ENCODE measurements at regions not wholly inside any gene's neighbourhood (a gene's known extent, or its start where the extent isn't known, plus 50 kb on each side); places are given as distances from the start of the nearest gene placed in this dataset.

GRCh38 chr5:165723931-165724330 is 2218.5 kb downstream of the MAT2B start:
- H3K4me1 Mint-ChIP-seq, result no peaks in the 10 kb centered on the region
- DNase-seq (no peak), ATAC-seq (no peak)
- Histone ChIP-seq H3K4me1 (ENCODE audit: control insufficient read depth, insufficient read depth, low read length) (no peaks in the 10 kb centered on the region), H3K27ac (ENCODE audit: low read length) (no peak overlapping the region), H3K9me3 (ENCODE audit: control insufficient read depth, insufficient read depth, low read length) (no peaks in the 10 kb centered on the region), H3K4me3 (ENCODE audit: low read length) (no peak overlapping the region), H3K27me3 (ENCODE audit: control insufficient read depth, insufficient read depth, low read length) (no peaks in the 10 kb centered on the region), H3K36me3 (ENCODE audit: control insufficient read depth, insufficient read depth, low read length) (no peaks in the 10 kb centered on the region)
- no peak overlapping the region for H3K27ac Mint-ChIP-seq
- 95% methylated on average over 2 of the region's 5 CpGs for WGBS (ENCODE audit: insufficient coverage)
- no peaks in the 10 kb centered on the region for H3K27me3 Mint-ChIP-seq (ENCODE audit: low read depth in 2 of 2)
- H3K9me3 Mint-ChIP-seq, result peaks cover 8 to 19% of the 10 kb centered on the region in 2 donors
- no peak for TF ChIP-seq CTCF (IDR thresholded peaks at IDR 0.05)
- intact Hi-C loops (cut with micrococcal nuclease), result no loop called here
- H3K4me3 Mint-ChIP-seq, result no peak overlapping the region
- peaks cover 5% of the 10 kb centered on the region for H3K36me3 Mint-ChIP-seq

GRCh38 chr5:165728425-165728824 is 2223.0 kb downstream of the MAT2B start:
- ATAC-seq (no peak), DNase-seq (no peak)
- Histone ChIP-seq H3K27ac (ENCODE audit: low read length) (no peak overlapping the region), H3K4me1 (ENCODE audit: control insufficient read depth, insufficient read depth, low read length) (no peaks in the 10 kb centered on the region), H3K9me3 (ENCODE audit: control insufficient read depth, insufficient read depth, low read length) (no peaks in the 10 kb centered on the region), H3K36me3 (ENCODE audit: control insufficient read depth, insufficient read depth, low read length) (no peaks in the 10 kb centered on the region), H3K4me3 (ENCODE audit: low read length) (no peak overlapping the region), H3K27me3 (ENCODE audit: control insufficient read depth, insufficient read depth, low read length) (no peaks in the 10 kb centered on the region)
- TF ChIP-seq CTCF (IDR thresholded peaks at IDR 0.05), result no peak
- Mint-ChIP-seq H3K4me3 (no peak overlapping the region), H3K36me3 (peaks cover 5% of the 10 kb centered on the region), H3K27me3 (ENCODE audit: low read depth in 2 of 2) (no peaks in the 10 kb centered on the region), H3K4me1 (no peaks in the 10 kb centered on the region), H3K27ac (no peak overlapping the region), H3K9me3 (peaks cover 10 to 13% of the 10 kb centered on the region in 2 donors)
- whole genome bisulfite sequencing (ENCODE audit: insufficient coverage), result 100% methylated on average over 1 of the region's 2 CpGs
- intact Hi-C loops (cut with micrococcal nuclease), result no loop called here

GRCh38 chr5:165735388-165735787 is 2230.0 kb downstream of the MAT2B start:
- Mint-ChIP-seq H3K27me3 (ENCODE audit: low read depth in 2 of 2) (no peaks in the 10 kb centered on the region), H3K9me3 (peaks cover 16 to 19% of the 10 kb centered on the region in 2 donors), H3K4me3 (no peak overlapping the region), H3K27ac (no peak overlapping the region), H3K4me1 (no peaks in the 10 kb centered on the region), H3K36me3 (peaks cover 9% of the 10 kb centered on the region)
- H3K36me3 ChIP-seq (ENCODE audit: control insufficient read depth, insufficient read depth, low read length), result no peaks in the 10 kb centered on the region
- no CpG with 5 or more reads among the region's 1 CpG for WGBS (ENCODE audit: insufficient coverage)
- DNase-seq (no peak), ATAC-seq (no peak)
- intact Hi-C loops (cut with micrococcal nuclease), result no loop called here
- H3K27me3 ChIP-seq (ENCODE audit: control insufficient read depth, insufficient read depth, low read length), result no peaks in the 10 kb centered on the region
- peaks cover 10% of the 10 kb centered on the region for H3K9me3 ChIP-seq (ENCODE audit: control insufficient read depth, insufficient read depth, low read length)
- no peak overlapping the region for H3K27ac ChIP-seq (ENCODE audit: low read length)
- no peak overlapping the region for H3K4me3 ChIP-seq (ENCODE audit: low read length)
- TF ChIP-seq CTCF (IDR thresholded peaks at IDR 0.05), result no peak
- H3K4me1 ChIP-seq (ENCODE audit: control insufficient read depth, insufficient read depth, low read length), result no peaks in the 10 kb centered on the region

GRCh38 chr5:165739079-165739741 is 2233.8 kb downstream of the MAT2B start:
- no peak for ATAC-seq

More at GRCh38 chr5:165739079-165739741, 2233.8 kb downstream of the MAT2B start:
- WGBS (ENCODE audit: insufficient coverage), result 78% methylated on average over 6 of the region's 8 CpGs
- Histone ChIP-seq H3K36me3 (ENCODE audit: control insufficient read depth, insufficient read depth, low read length) (no peaks in the 10 kb centered on the region), H3K4me1 (ENCODE audit: control insufficient read depth, insufficient read depth, low read length) (no peaks in the 10 kb centered on the region), H3K27me3 (ENCODE audit: control insufficient read depth, insufficient read depth, low read length) (no peaks in the 10 kb centered on the region), H3K27ac (ENCODE audit: low read length) (no peak overlapping the region), H3K4me3 (ENCODE audit: low read length) (no peak overlapping the region), H3K9me3 (ENCODE audit: control insufficient read depth, insufficient read depth, low read length) (peaks cover 10% of the 10 kb centered on the region)
- no peaks in the 10 kb centered on the region for H3K27me3 Mint-ChIP-seq (ENCODE audit: low read depth in 2 of 2)
- peaks cover 9% of the 10 kb centered on the region for H3K36me3 Mint-ChIP-seq
- intact Hi-C loops (cut with micrococcal nuclease), result no loop called here
- H3K9me3 Mint-ChIP-seq, result peaks cover 12 to 16% of the 10 kb centered on the region in 2 donors
- no peaks in the 10 kb centered on the region for H3K4me1 Mint-ChIP-seq
- no peak overlapping the region for H3K4me3 Mint-ChIP-seq
- no peak overlapping the region for H3K27ac Mint-ChIP-seq
- DNase-seq, result no peak
- TF ChIP-seq CTCF (IDR thresholded peaks at IDR 0.05), result no peak

Measured in natural killer cell (primary cell).